Upper lobe of left lung (tissue), 6 donors: ENCODE measurements at regions not wholly inside any gene's neighbourhood (a gene's known extent, or its start where the extent isn't known, plus 50 kb on each side); places are given as distances from the start of the nearest gene placed in this dataset.
A peak's percentile ranks its signal among the peaks of the same experiment; 100 is the strongest.

Experiments
- ATAC-seq, 2 donors: fragments of 200-7000 bp; cut with Tn5 transposase; one replicate each; pipeline ENCODE4 v1.9.1; 2022; ENCODE audit warnings: mild to moderate bottlenecking in 2 of 2, moderate library complexity in 2 of 2; ENCODE audit not compliant: low FRiP score in 2 of 2
- DNase-seq, 2 donors: peaks; one replicate each; pipeline ENCODE4 v3.0.0-alpha.2; 2019 to 2020
- H3K27ac ChIP-seq, 4 donors: fragments of 200-600 bp; sonication (generic); one replicate each; pipeline ENCODE4 v1.5.1; 2016 to 2019
- H3K27me3 ChIP-seq, 4 donors: fragments of 200-600 bp; sonication (generic); one replicate each; pipeline ENCODE4 v1.5.1; 2017 to 2019
- H3K36me3 ChIP-seq, 4 donors: fragments of 200-600 bp; sonication (generic); one replicate each; pipeline ENCODE4 v1.5.1; 2016 to 2019
- H3K4me1 ChIP-seq, 4 donors: fragments of 200-600 bp; sonication (generic); one replicate each; pipeline ENCODE4 v1.5.1; 2018 to 2019
- H3K4me3 ChIP-seq, 4 donors: fragments of 200-600 bp; sonication (generic); one replicate each; pipeline ENCODE4 v1.5.1; 2017 to 2019; ENCODE audit warnings: mild to moderate bottlenecking in 2 of 4, moderate library complexity in 1 of 4
- H3K9me3 ChIP-seq, 4 donors: fragments of 200-600 bp; sonication (generic); one replicate each; pipeline ENCODE4 v1.5.1; 2018 to 2019
- CTCF ChIP-seq, 6 experiments: fragments of 450-650 bp in 4 of 6; fragments of 200-600 bp in 2 of 6; sonication (generic) in 2 of 6; IDR thresholded peaks; one replicate each; pipeline ENCODE4 v1.5.1; 2016 to 2019; ENCODE audit warnings: antibody characterized with exemption in 6 of 6
- EP300 ChIP-seq, 4 donors: sonication (generic); formaldehyde crosslinking; IDR thresholded peaks; one replicate each; pipeline ENCODE4 v1.5.1; 2017; ENCODE audit warnings: antibody characterized with exemption in 4 of 4, control low read depth in 2 of 4
- POLR2A ChIP-seq, 4 donors: fragments of 450-650 bp; IDR thresholded peaks; one replicate each; pipeline ENCODE4 v1.5.1; 2016 to 2017; ENCODE audit warnings: antibody characterized with exemption in 4 of 4, mild to moderate bottlenecking in 2 of 4
- POLR2AphosphoS5 ChIP-seq, 2 donors: sonication (generic); formaldehyde crosslinking; IDR thresholded peaks; one replicate each; pipeline ENCODE4 v1.5.1; 2017; ENCODE audit warnings: antibody characterized with exemption in 2 of 2
- WGBS, 2 donors: methylation state at CpG; one replicate each; pipeline ENCODE4 v1.1.5; 2017 to 2018; 5-methylcytosine and 5-hydroxymethylcytosine counted together
- donor health status: DM: no; HTN: no; CAD: no; lungs with moderate emphysema.
- donor health status: DM: no; HTN: yes; CAD: no; lungs with severe emphysema.

GRCh38 chr4:96293806-96294205 lies 453.9 kb downstream of the PDHA2 start:
- no peak for TF ChIP-seq EP300 (IDR thresholded peaks at IDR 0.05)
- no peak for TF ChIP-seq POLR2A (IDR thresholded peaks at IDR 0.05)
- no peak for TF ChIP-seq CTCF (IDR thresholded peaks at IDR 0.05)
- no peak for TF ChIP-seq POLR2AphosphoS5 (IDR thresholded peaks at IDR 0.05)
- DNase-seq (no peak), ATAC-seq (no peak)
- Histone ChIP-seq H3K9me3 (no peaks in the 10 kb centered on the region), H3K4me1 (no peaks in the 10 kb centered on the region), H3K36me3 (no peaks in the 10 kb centered on the region), H3K4me3 (no peak overlapping the region), H3K27me3 (no peaks in the 10 kb centered on the region), H3K27ac (no peak overlapping the region)
- 76 to 80% methylated on average over 1 to 5 of the region's 5 CpGs for WGBS, 2 donors

- no peaks in the 10 kb centered on the region for H3K36me3 ChIP-seq
- no peaks in the 10 kb centered on the region for H3K27me3 ChIP-seq
- no peak for DNase-seq
- no peak overlapping the region for H3K4me3 ChIP-seq
- TF ChIP-seq POLR2A (IDR thresholded peaks at IDR 0.05) (no peak), EP300 (IDR thresholded peaks at IDR 0.05) (no peak), CTCF (IDR thresholded peaks at IDR 0.05) (no peak), POLR2AphosphoS5 (IDR thresholded peaks at IDR 0.05) (no peak)
- ATAC-seq = peak in 1 of 2 donors; percentile 26
- 77 to 81% methylated on average over 4 of the region's 4 CpGs for WGBS, 2 donors
- H3K9me3 ChIP-seq = no peaks in the 10 kb centered on the region
- no peaks in the 10 kb centered on the region for H3K4me1 ChIP-seq
- H3K27ac ChIP-seq = no peak overlapping the region
Observed at GRCh38 chr4:96295143-96295741, 455.3 kb downstream of the PDHA2 start.

GRCh38 chr4:96301715-96302114 lies 461.8 kb downstream of the PDHA2 start:
- no peak for TF ChIP-seq POLR2A (IDR thresholded peaks at IDR 0.05)
- no peak for TF ChIP-seq POLR2AphosphoS5 (IDR thresholded peaks at IDR 0.05)
- no peak for TF ChIP-seq CTCF (IDR thresholded peaks at IDR 0.05)
- TF ChIP-seq EP300 (IDR thresholded peaks at IDR 0.05) = no peak
- WGBS, 2 donors = 91 to 93% methylated on average over 3 of the region's 3 CpGs

GRCh38 chr4:96305030-96305429 lies 465.1 kb downstream of the PDHA2 start:
- H3K27ac ChIP-seq = no peak overlapping the region
- WGBS, 2 donors = 11 to 18% methylated on average over 1 of the region's 1 CpG
- DNase-seq (no peak), ATAC-seq (no peak)
- H3K9me3 ChIP-seq = peaks cover 0 to 7% (median 1%) of the 10 kb centered on the region in 4 donors
- H3K4me1 ChIP-seq = no peaks in the 10 kb centered on the region
- no peaks in the 10 kb centered on the region for H3K27me3 ChIP-seq
- H3K4me3 ChIP-seq = no peak overlapping the region
- no peak for TF ChIP-seq POLR2A (IDR thresholded peaks at IDR 0.05)
- TF ChIP-seq POLR2AphosphoS5 (IDR thresholded peaks at IDR 0.05) = no peak
- no peak for TF ChIP-seq EP300 (IDR thresholded peaks at IDR 0.05)
- no peak for TF ChIP-seq CTCF (IDR thresholded peaks at IDR 0.05)
- no peaks in the 10 kb centered on the region for H3K36me3 ChIP-seq

More at GRCh38 chr4:96301715-96302114, 461.8 kb downstream of the PDHA2 start:
- DNase-seq (no peak), ATAC-seq (no peak)
- H3K4me1 ChIP-seq = no peaks in the 10 kb centered on the region
- H3K27ac ChIP-seq = no peak overlapping the region
- H3K4me3 ChIP-seq = no peak overlapping the region
- no peaks in the 10 kb centered on the region for H3K9me3 ChIP-seq
- H3K27me3 ChIP-seq = no peaks in the 10 kb centered on the region
- H3K36me3 ChIP-seq = no peaks in the 10 kb centered on the region

- TF ChIP-seq EP300 (IDR thresholded peaks at IDR 0.05) (no peak), CTCF (IDR thresholded peaks at IDR 0.05) (no peak), POLR2A (IDR thresholded peaks at IDR 0.05) (no peak), POLR2AphosphoS5 (IDR thresholded peaks at IDR 0.05) (no peak)
- Histone ChIP-seq H3K27me3 (no peaks in the 10 kb centered on the region), H3K9me3 (peaks cover 0 to 7% (median 1%) of the 10 kb centered on the region in 4 donors), H3K27ac (no peak overlapping the region), H3K36me3 (no peaks in the 10 kb centered on the region), H3K4me1 (no peaks in the 10 kb centered on the region), H3K4me3 (peak overlapping the region in 2 of 4 donors; percentile 14 to 27)
- ATAC-seq = no peak
- WGBS, 2 donors = 48 to 56% methylated on average over 4 of the region's 4 CpGs
- DNase-seq = no peak
Observed at GRCh38 chr4:96312046-96312685, 472.3 kb downstream of the PDHA2 start.
